ENCODE measurements at regions not wholly inside any gene's neighbourhood (a gene's known extent, or its start where the extent isn't known, plus 50 kb on each side); places are given as distances from the start of the nearest gene placed in this dataset.

DNA sequence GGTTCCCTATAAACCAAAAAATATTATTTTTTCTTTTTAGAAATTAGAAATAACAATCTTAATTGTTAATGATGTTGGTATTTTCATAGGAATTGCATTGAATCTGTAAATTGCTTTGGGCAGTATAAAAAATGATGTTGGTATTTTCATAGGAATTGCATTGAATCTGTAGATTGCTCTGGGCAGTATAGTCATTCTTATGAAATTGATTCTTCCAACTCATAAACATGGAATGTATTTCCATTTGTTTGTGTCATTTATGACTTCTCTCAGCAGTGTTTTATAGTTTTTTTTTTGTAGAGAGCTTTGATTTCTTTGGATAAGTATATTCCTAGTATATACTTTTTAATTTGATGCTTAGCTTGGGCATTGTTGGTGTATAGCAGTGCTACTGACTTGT lies 82.0 kb upstream of the NT5C1B start:
- no peak overlapping the region for H3K4me3 Mint-ChIP-seq (ENCODE audit: unreplicated experiment)
- DNase-seq (ENCODE audit: low spot score): no peak
- no peaks in the 10 kb centered on the region for H3K4me1 Mint-ChIP-seq (ENCODE audit: low read depth)
- peaks cover 33% of the 10 kb centered on the region for H3K9me3 Mint-ChIP-seq (ENCODE audit: low read depth)
- no peaks in the 10 kb centered on the region for H3K27me3 Mint-ChIP-seq (ENCODE audit: low read depth)
- no peak overlapping the region for H3K27ac Mint-ChIP-seq (ENCODE audit: unreplicated experiment)
- H3K36me3 Mint-ChIP-seq (ENCODE audit: low read depth): peaks cover 9% of the 10 kb centered on the region
- TF ChIP-seq, protein P1, sequence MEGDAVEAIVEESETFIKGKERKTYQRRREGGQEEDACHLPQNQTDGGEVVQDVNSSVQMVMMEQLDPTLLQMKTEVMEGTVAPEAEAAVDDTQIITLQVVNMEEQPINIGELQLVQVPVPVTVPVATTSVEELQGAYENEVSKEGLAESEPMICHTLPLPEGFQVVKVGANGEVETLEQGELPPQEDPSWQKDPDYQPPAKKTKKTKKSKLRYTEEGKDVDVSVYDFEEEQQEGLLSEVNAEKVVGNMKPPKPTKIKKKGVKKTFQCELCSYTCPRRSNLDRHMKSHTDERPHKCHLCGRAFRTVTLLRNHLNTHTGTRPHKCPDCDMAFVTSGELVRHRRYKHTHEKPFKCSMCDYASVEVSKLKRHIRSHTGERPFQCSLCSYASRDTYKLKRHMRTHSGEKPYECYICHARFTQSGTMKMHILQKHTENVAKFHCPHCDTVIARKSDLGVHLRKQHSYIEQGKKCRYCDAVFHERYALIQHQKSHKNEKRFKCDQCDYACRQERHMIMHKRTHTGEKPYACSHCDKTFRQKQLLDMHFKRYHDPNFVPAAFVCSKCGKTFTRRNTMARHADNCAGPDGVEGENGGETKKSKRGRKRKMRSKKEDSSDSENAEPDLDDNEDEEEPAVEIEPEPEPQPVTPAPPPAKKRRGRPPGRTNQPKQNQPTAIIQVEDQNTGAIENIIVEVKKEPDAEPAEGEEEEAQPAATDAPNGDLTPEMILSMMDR (IDR thresholded peaks at IDR 0.05): no peak

DNA sequence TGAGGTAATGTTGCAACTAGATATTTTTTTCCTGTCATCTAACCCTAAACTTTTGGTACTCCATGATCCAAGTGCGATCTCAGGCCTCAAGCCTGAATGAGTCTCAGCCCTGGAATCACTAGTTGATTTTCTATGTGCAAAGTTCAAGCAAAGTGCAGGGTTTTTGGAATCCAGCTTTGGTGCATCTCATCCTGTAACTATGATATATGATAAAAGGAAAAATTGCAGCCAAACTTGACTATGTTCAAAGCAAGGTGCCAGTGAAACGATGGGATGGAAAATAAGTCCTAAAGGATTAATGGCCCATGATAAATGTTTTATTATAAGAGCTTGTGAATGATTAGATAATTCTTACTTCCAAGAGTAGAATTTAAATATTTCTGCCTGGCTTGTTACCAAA lies 78.9 kb upstream of the NT5C1B start:
- DNase-seq (ENCODE audit: low spot score): no peak
- no peak overlapping the region for H3K27ac Mint-ChIP-seq (ENCODE audit: unreplicated experiment)
- peaks cover 13% of the 10 kb centered on the region for H3K9me3 Mint-ChIP-seq (ENCODE audit: low read depth)
- H3K27me3 Mint-ChIP-seq (ENCODE audit: low read depth): no peaks in the 10 kb centered on the region
- no peak overlapping the region for H3K4me3 Mint-ChIP-seq (ENCODE audit: unreplicated experiment)
- H3K36me3 Mint-ChIP-seq (ENCODE audit: low read depth): peaks cover 1% of the 10 kb centered on the region
- TF ChIP-seq, protein P1 (IDR thresholded peaks at IDR 0.05): no peak
- H3K4me1 Mint-ChIP-seq (ENCODE audit: low read depth): peaks cover 9% of the 10 kb centered on the region

DNA sequence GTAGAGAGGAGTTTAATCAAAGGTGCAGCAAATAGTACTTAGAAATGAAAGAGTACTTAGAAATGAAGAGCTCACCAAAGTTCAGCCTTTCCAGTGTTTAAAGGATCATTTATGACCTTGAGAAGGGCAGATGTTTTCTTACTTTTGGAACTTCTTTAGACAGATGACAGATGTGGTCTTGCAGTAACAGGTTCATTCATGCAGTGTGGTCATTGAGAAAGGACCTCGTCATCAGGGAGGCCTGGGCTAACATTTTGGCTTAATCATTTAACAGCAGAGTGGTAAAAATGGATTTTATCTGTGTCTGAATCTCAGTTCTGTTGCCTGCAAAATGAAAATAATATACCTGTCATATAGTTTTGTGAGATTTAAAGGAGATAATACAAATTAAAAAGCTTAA lies 75.1 kb upstream of the NT5C1B start:
- no peak overlapping the region for H3K4me3 Mint-ChIP-seq (ENCODE audit: unreplicated experiment)
- no peaks in the 10 kb centered on the region for H3K9me3 Mint-ChIP-seq (ENCODE audit: low read depth)
- H3K4me1 Mint-ChIP-seq (ENCODE audit: low read depth): peaks cover 18% of the 10 kb centered on the region
- TF ChIP-seq, protein P1 (IDR thresholded peaks at IDR 0.05): no peak
- H3K27me3 Mint-ChIP-seq (ENCODE audit: low read depth): no peaks in the 10 kb centered on the region
- no peak overlapping the region for H3K27ac Mint-ChIP-seq (ENCODE audit: unreplicated experiment)
- DNase-seq (ENCODE audit: low spot score): no peak
- no peaks in the 10 kb centered on the region for H3K36me3 Mint-ChIP-seq (ENCODE audit: low read depth)

DNA sequence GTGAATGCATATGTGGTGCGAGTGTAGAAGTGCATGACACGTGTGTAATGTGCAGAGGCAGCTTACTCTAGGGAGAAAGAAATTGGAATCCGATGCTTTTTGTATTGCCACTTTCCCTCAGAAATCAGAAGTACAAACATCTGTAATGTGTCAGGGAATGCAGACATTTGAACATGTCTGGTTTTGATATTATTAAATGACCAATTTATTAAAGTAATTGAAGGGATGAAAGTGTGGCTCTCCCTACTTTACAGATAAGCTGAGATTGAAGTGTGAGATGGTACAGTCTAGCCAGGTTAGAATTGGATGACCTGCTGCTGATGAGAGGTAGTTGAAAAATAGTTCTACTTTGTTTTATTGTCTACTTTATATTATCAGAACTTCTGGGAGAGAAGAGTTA lies 74.5 kb upstream of the NT5C1B start:
- peaks cover 18% of the 10 kb centered on the region for H3K4me1 Mint-ChIP-seq (ENCODE audit: low read depth)
- TF ChIP-seq, protein P1 (IDR thresholded peaks at IDR 0.05): no peak
- no peak for DNase-seq (ENCODE audit: low spot score)
- no peaks in the 10 kb centered on the region for H3K27me3 Mint-ChIP-seq (ENCODE audit: low read depth)
- no peak overlapping the region for H3K27ac Mint-ChIP-seq (ENCODE audit: unreplicated experiment)
- H3K36me3 Mint-ChIP-seq (ENCODE audit: low read depth): no peaks in the 10 kb centered on the region
- no peaks in the 10 kb centered on the region for H3K9me3 Mint-ChIP-seq (ENCODE audit: low read depth)
- H3K4me3 Mint-ChIP-seq (ENCODE audit: unreplicated experiment): no peak overlapping the region

DNA sequence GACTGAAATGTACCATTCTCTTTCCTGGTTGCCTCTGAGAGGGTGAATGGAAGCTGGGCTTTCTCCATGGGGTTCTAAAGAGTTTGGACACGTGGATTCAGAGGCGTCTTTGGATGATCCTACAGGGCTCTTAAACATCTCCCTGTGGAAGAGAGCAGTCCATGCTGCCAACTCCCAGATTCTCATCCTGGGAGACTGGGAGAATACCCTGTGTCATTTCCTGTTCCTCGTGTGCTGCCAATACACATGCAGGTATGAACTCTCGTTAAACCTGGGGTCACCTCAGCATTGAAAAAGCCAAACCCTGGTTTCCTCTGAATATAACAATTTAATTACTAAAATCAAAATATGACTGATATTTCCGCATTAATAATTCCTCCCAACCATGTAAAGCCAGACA lies 73.3 kb upstream of the NT5C1B start:
- Mint-ChIP-seq H3K27me3 (ENCODE audit: low read depth) (no peaks in the 10 kb centered on the region), H3K4me3 (ENCODE audit: unreplicated experiment) (no peak overlapping the region), H3K4me1 (ENCODE audit: low read depth) (peaks cover 18% of the 10 kb centered on the region), H3K9me3 (ENCODE audit: low read depth) (no peaks in the 10 kb centered on the region), H3K36me3 (ENCODE audit: low read depth) (no peaks in the 10 kb centered on the region), H3K27ac (ENCODE audit: unreplicated experiment) (no peak overlapping the region)
- no peak for DNase-seq (ENCODE audit: low spot score)
- TF ChIP-seq, protein P1 (IDR thresholded peaks at IDR 0.05): no peak
